ENCODE measurements at regions not wholly inside any gene's neighbourhood (a gene's known extent, or its start where the extent isn't known, plus 50 kb on each side); places are given as distances from the start of the nearest gene placed in this dataset.

DNA sequence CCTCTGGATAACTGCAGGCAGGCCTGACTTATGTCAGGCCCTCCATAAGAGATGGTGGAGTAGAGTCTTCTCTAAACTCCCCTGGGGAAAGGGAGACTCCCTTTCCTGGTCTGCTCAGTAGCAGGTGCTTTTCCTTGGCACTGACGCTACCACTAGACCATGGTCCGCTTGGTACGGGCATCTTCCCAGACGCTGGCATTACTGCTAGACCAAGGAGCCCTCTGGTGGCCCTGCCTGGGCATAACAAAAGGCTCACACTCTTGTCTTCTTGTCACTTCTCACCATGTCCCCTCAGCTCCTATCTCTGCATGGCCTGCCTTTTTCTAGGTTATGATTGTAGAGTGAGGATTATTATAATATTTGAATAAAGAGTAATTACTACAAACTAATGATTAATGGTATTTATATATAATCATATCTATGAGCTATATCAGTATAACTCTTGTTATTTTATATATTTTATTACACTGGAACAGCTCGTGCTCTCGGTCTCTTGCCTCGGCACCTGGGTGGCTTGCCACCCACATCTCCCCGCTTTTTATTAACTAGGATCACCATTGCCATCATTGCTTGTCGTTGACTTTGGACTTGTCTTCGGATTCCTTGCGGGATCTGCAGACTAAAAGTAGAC, 59.8 kb upstream of the ARL4D start:
- TF ChIP-seq POLR2A (IDR thresholded peaks at IDR 0.05), result no peak
- TF ChIP-seq, protein P1, sequence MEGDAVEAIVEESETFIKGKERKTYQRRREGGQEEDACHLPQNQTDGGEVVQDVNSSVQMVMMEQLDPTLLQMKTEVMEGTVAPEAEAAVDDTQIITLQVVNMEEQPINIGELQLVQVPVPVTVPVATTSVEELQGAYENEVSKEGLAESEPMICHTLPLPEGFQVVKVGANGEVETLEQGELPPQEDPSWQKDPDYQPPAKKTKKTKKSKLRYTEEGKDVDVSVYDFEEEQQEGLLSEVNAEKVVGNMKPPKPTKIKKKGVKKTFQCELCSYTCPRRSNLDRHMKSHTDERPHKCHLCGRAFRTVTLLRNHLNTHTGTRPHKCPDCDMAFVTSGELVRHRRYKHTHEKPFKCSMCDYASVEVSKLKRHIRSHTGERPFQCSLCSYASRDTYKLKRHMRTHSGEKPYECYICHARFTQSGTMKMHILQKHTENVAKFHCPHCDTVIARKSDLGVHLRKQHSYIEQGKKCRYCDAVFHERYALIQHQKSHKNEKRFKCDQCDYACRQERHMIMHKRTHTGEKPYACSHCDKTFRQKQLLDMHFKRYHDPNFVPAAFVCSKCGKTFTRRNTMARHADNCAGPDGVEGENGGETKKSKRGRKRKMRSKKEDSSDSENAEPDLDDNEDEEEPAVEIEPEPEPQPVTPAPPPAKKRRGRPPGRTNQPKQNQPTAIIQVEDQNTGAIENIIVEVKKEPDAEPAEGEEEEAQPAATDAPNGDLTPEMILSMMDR (IDR thresholded peaks at IDR 0.05), result peak; percentile 19 to 77 (median 72)

All from Peyer's patch (tissue), 4 donors.